Superior temporal gyrus (tissue), 1 donor: ENCODE measurements at regions not wholly inside any gene's neighbourhood (a gene's known extent, or its start where the extent isn't known, plus 50 kb on each side); places are given as distances from the start of the nearest gene placed in this dataset.
"Not testable (repeated sequence)": the region's sequence is repeated elsewhere in the genome, so short reads cannot be mapped to it uniquely, and the experiment has no call there.

Source experiments
- DNase-seq: peaks from one replicate; pipeline ENCODE4 v3.0.0-alpha.2; 2016; ENCODE audit errors: extremely low spot score

GRCh38 chr9:66830777-66831497 is 69.6 kb upstream of the ZNF658 start:
- not testable (repeated sequence) for DNase-seq

DNA sequence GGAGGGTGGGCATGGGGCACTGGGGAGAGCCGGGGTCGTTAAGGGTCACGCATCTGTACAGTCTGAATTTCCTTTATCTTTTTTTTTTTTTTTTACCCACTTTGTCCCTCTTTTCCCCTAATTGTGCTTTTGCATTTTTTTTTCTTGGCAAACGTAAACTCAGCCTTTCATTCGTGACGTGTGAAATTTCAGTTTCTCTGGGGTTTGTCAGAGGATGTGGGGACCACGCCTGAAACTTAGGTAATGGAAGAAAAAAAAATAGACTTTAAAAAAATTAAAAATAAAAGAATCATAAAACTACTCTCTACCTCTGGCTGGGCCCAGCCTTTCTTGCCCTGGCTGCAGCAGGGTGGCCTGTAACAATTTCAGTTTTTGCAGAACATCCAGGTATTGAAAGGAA is 68.3 kb upstream of the ZNF658 start:
- DNase-seq, result not testable (repeated sequence)

GRCh38 chr9:66837242-66837937 is 63.1 kb upstream of the ZNF658 start:
- DNase-seq, result not testable (repeated sequence)
